GM23248 (cell line): ENCODE measurements at regions not wholly inside any gene's neighbourhood (a gene's known extent, or its start where the extent isn't known, plus 50 kb on each side); places are given as distances from the start of the nearest gene placed in this dataset.

Source experiments
- DNase-seq: peaks from one replicate; pipeline ENCODE4 v3.0.0-alpha.2; 2015
- H2AFZ ChIP-seq: fragments of 200-600 bp; sonication (generic); 2 replicates; pipeline ENCODE4 v1.6.1; 2016; ENCODE audit warnings: antibody characterized with exemption
- H3F3A ChIP-seq: fragments of 200-600 bp; sonication (generic); 2 replicates; pipeline ENCODE4 v1.6.1; 2016; ENCODE audit warnings: mild to moderate bottlenecking, antibody characterized with exemption, mixed run types; ENCODE audit not compliant: insufficient read depth
- H3K27ac ChIP-seq: fragments of 200-600 bp; sonication (generic); 2 replicates; pipeline ENCODE4 v1.5.1; 2016; ENCODE audit warnings: mild to moderate bottlenecking
- H3K27me3 ChIP-seq: fragments of 200-600 bp; sonication (generic); replicated peaks from 2 replicates; pipeline ENCODE4 v1.6.1; 2016; ENCODE audit warnings: mild to moderate bottlenecking; ENCODE audit not compliant: insufficient read depth
- H3K36me3 ChIP-seq: fragments of 200-600 bp; sonication (generic); 2 replicates; pipeline ENCODE4 v1.6.1; 2016; ENCODE audit warnings: low read depth, mild to moderate bottlenecking
- H3K4me1 ChIP-seq: fragments of 200-600 bp; sonication (generic); 2 replicates; pipeline ENCODE4 v1.6.1; 2016; ENCODE audit warnings: mild to moderate bottlenecking; ENCODE audit not compliant: insufficient read depth
- H3K4me2 ChIP-seq: fragments of 200-600 bp; sonication (generic); one replicate; pipeline ENCODE4 v1.6.1; 2016; ENCODE audit warnings: mild to moderate bottlenecking; ENCODE audit not compliant: unreplicated experiment
- H3K4me3 ChIP-seq: fragments of 200-600 bp; sonication (generic); 2 replicates; pipeline ENCODE4 v1.5.1; 2016; ENCODE audit warnings: mild to moderate bottlenecking
- H3K79me2 ChIP-seq: fragments of 200-600 bp; sonication (generic); 2 replicates; pipeline ENCODE4 v1.6.1; 2016; ENCODE audit warnings: mild to moderate bottlenecking; ENCODE audit not compliant: insufficient read depth
- H3K9ac ChIP-seq: fragments of 200-600 bp; sonication (generic); 2 replicates; pipeline ENCODE4 v1.6.1; 2016; ENCODE audit warnings: mild to moderate bottlenecking
- H3K9me2 ChIP-seq: fragments of 200-600 bp; sonication (generic); 2 replicates; pipeline ENCODE4 v1.6.1; 2016; ENCODE audit warnings: mixed run types, mild to moderate bottlenecking, moderate library complexity; ENCODE audit not compliant: insufficient read depth
- H3K9me3 ChIP-seq: fragments of 200-600 bp; sonication (generic); one replicate; pipeline ENCODE4 v1.6.1; 2017; ENCODE audit warnings: low read depth
- H4K20me1 ChIP-seq: fragments of 200-600 bp; sonication (generic); 2 replicates; pipeline ENCODE4 v1.6.0; 2016; ENCODE audit not compliant: insufficient read depth
- EZH2 ChIP-seq: fragments of 200-600 bp; sonication (generic); IDR thresholded peaks from 2 replicates; pipeline ENCODE4 v1.6.1; 2018; ENCODE audit warnings: antibody characterized with exemption, mild to moderate bottlenecking; ENCODE audit not compliant: insufficient read depth, poor library complexity, severe bottlenecking
- EZH2phosphoT487 ChIP-seq: fragments of 200-600 bp; sonication (generic); IDR thresholded peaks from 2 replicates; pipeline ENCODE4 v1.6.1; 2018; ENCODE audit warnings: antibody characterized with exemption, moderate library complexity, mild to moderate bottlenecking, low read depth; ENCODE audit not compliant: insufficient read depth
- WGBS, 2 experiments: methylation state at CpG; one replicate each; pipeline ENCODE4 v1.1.6; 2015 to 2017; ENCODE audit warnings: low lambda C conversion rate in 2 of 2, low coverage in 1 of 2; ENCODE audit errors: missing lambda C conversion rate in 2 of 2; 5-methylcytosine and 5-hydroxymethylcytosine counted together
- in situ Hi-C: fragments of 300-500 bp; cut with MboI; formaldehyde crosslinking; loops from 2 replicates; pipeline ENCODE4 v1.15.0; 2020

DNA sequence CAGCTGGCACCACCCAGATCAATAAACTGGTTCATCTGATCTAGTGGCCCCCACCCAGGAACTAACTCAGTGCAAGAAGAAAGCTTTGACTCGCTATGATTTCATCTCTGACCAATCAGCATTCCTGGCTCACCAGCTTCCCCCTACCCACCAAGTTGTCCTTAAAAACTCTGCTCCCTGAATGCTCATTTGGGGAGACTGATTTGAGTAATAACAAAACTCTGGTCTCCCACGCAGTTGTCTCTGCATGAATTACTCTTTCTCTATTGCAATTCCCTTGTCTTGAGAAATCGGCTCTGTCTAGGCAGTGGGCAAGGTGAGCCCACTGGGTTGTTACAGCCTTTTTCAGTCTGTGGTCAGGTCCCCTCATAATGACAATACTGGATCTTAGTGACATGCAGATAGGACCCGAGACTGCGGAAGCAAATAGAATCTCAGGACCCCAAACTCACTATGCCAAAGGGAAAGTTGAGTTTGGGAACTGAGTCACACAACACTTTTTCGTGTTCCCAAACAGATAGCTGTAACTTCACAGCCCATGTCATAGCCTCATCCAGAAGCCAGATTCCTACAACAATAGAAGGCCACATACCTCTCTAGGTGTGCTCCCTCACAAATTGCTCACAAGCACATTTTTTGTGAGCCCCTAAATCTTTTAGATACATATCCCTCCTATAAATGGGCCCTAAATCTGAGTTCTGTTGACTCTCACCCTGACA is 175.2 kb upstream of the RAI14 start:
- WGBS, 2 experiments, result 72 to 74% methylated on average over 6 of the region's 6 CpGs
- no peak overlapping the region for H3K9ac ChIP-seq
- in situ Hi-C loops, result no loop called here
- H3K4me3 ChIP-seq, result no peak overlapping the region
- H3F3A ChIP-seq, result peaks cover 8% of the 10 kb centered on the region
- H3K27ac ChIP-seq, result no peak overlapping the region
- no peaks in the 10 kb centered on the region for H3K36me3 ChIP-seq
- TF ChIP-seq EZH2 (no peak), EZH2phosphoT487 (no peak)
- no peaks in the 10 kb centered on the region for H3K27me3 ChIP-seq
- H2AFZ ChIP-seq, result no peak overlapping the region
- DNase-seq, result no peak
- no peaks in the 10 kb centered on the region for H3K79me2 ChIP-seq
- H3K4me1 ChIP-seq, result peaks cover 13% of the 10 kb centered on the region
- no peaks in the 10 kb centered on the region for H3K9me2 ChIP-seq
- H3K4me2 ChIP-seq, result no peak overlapping the region
- H3K9me3 ChIP-seq, result no peaks in the 10 kb centered on the region
- H4K20me1 ChIP-seq, result no peaks in the 10 kb centered on the region

DNA sequence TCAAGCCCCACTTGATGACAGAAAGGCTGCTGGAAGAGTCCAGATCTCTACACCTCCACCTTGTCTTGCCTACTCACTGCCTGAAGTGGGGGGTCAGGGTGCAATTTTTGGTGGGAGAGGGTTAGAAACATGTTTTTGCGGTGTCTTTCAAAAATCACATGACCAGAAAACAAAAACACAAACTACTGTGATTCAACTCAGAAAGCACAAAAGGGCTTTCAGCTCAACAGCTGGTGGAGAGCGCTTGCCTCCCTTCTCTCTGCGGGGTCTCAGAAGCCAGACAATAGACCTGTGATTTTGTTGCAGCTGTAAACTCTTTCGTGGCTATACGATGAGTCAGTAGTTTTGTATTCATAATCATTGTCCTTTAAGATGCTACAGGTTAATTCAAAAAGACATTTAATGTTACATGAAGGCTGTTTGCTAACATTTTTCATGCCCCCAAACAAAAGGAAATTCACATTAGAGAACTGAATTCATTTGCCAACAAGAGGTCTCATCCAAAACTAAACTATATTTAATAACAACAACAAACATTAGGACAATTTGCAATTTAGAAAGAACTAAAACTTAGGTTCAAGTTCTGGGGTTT is 172.6 kb upstream of the RAI14 start:
- no peaks in the 10 kb centered on the region for H3K9me2 ChIP-seq
- H3K9ac ChIP-seq, result no peak overlapping the region
- no peaks in the 10 kb centered on the region for H3K27me3 ChIP-seq
- WGBS, 2 experiments, result 45 to 57% methylated on average over 5 of the region's 5 CpGs
- H3K79me2 ChIP-seq, result no peaks in the 10 kb centered on the region
- no peaks in the 10 kb centered on the region for H3K9me3 ChIP-seq
- TF ChIP-seq EZH2, result no peak
- no peak for TF ChIP-seq EZH2phosphoT487
- no peaks in the 10 kb centered on the region for H4K20me1 ChIP-seq
- in situ Hi-C loops, result no loop called here
- peaks cover 37% of the 10 kb centered on the region for H3K4me1 ChIP-seq
- no peak overlapping the region for H2AFZ ChIP-seq
- no peak overlapping the region for H3K4me2 ChIP-seq
- H3K27ac ChIP-seq, result no peak overlapping the region
- H3K4me3 ChIP-seq, result no peak overlapping the region
- peaks cover 26% of the 10 kb centered on the region for H3F3A ChIP-seq
- DNase-seq, result no peak
- no peaks in the 10 kb centered on the region for H3K36me3 ChIP-seq

DNA sequence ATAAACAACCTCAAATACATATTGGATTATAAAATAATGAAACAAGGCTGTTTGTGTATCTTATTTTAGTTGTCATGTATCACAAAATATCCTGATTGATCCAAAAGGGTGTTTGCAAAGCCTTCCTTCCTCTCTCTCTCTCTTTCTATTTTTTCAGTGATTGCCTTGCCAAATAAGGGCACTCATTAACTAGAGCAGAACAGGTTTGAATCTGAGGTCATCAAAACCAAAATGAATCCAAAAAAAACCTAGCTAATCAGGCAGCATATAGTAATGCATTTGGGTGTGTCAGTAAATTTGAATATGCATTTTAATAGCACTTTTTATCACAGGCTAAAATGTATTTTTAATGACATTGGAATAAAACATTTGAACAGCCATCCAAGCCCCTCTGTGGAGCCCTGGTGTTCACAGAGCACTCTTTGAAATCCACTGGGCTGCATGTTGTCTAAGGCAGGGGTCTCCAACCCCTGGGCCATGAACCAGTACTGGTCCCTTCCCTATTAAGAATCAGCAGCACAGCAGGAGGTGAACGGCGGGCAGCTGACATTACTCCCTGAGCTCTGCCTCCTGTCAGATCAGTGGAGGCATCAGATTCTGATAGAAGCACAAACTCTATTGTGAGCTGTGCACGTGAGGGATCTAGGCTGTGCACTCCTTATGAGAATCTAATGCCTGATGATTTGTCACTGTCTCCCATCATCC is 171.8 kb upstream of the RAI14 start:
- 85 to 89% methylated on average over 3 of the region's 3 CpGs for WGBS, 2 experiments
- Histone ChIP-seq H2AFZ (no peak overlapping the region), H3K9ac (no peak overlapping the region), H3F3A (peaks cover 26% of the 10 kb centered on the region), H3K9me3 (no peaks in the 10 kb centered on the region), H3K27ac (0 out of 2 replicates have a peak overlapping the region, but pooled peaks have one; percentile 23), H3K36me3 (no peaks in the 10 kb centered on the region), H3K4me3 (no peak overlapping the region), H3K79me2 (no peaks in the 10 kb centered on the region), H3K27me3 (no peaks in the 10 kb centered on the region), H3K4me1 (peaks cover 44% of the 10 kb centered on the region), H3K4me2 (no peak overlapping the region), H4K20me1 (no peaks in the 10 kb centered on the region), H3K9me2 (no peaks in the 10 kb centered on the region)
- in situ Hi-C loops, result no loop called here
- TF ChIP-seq EZH2phosphoT487 (no peak), EZH2 (no peak)
- DNase-seq, result no peak

DNA sequence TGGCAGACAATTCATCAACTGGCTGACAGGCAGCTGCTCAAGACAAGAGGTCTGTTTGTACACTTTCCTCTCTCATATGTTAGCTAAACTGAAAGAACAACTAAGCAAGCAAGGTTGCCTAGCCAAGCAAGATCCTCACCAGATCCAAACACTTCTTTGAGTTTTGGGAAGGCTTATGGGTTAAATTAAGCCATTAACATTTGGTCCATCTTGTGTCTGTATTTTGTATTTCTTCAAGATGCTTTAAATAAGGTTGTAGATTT is 170.4 kb upstream of the RAI14 start:
- DNase-seq, result no peak
- in situ Hi-C loops, result loop anchor here (5.0 kb wide), 1 partner anchor 417 kb away; no protein-coding TSS in a partner anchor
- Histone ChIP-seq H3K36me3 (no peaks in the 10 kb centered on the region), H3K4me2 (no peak overlapping the region), H3K79me2 (no peaks in the 10 kb centered on the region), H3K9ac (no peak overlapping the region), H3K9me3 (no peaks in the 10 kb centered on the region), H3F3A (peaks cover 26% of the 10 kb centered on the region), H3K27ac (no peak overlapping the region), H3K27me3 (no peaks in the 10 kb centered on the region), H4K20me1 (no peaks in the 10 kb centered on the region), H2AFZ (peak overlapping the region; percentile 57; the same call in 1 of the 2 replicates), H3K9me2 (no peaks in the 10 kb centered on the region), H3K4me3 (no peak overlapping the region), H3K4me1 (peaks cover 47% of the 10 kb centered on the region)
- TF ChIP-seq EZH2 (no peak), EZH2phosphoT487 (no peak)
